ENCODE measurements at regions not wholly inside any gene's neighbourhood (a gene's known extent, or its start where the extent isn't known, plus 50 kb on each side); places are given as distances from the start of the nearest gene placed in this dataset.

DNA sequence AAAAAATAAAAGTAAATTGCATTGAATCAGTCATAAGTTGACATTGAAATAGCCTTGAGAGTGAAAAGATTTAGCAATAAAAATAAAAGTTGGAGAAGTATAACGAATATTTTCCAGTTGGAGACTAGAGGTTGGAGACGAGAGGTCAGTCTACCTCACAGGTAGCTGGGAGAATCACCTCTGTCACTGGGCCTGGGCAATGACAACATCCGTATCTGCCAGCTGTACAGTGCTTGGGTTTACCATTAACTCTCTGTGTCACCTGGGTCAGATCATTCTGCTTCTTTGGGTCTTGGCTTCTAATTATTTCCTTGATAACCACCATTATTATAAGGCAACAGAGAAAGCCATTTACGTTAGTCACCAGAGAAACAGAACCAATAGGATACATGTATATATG lies 62.0 kb upstream of the STEAP4 start:
- no peak for TF ChIP-seq Cebpa-rat (IDR thresholded peaks at IDR 0.05)
- Histone ChIP-seq H3K27ac (no peak overlapping the region), H3K4me2 (no peak overlapping the region), H3K36me3 (no peaks in the 10 kb centered on the region), H3K27me3 (no peaks in the 10 kb centered on the region), H4K20me1 (no peaks in the 10 kb centered on the region), H3K9me3 (no peaks in the 10 kb centered on the region), H3K4me3 (no peak overlapping the region), H3K4me1 (no peaks in the 10 kb centered on the region), H3K9ac (no peak overlapping the region)

DNA sequence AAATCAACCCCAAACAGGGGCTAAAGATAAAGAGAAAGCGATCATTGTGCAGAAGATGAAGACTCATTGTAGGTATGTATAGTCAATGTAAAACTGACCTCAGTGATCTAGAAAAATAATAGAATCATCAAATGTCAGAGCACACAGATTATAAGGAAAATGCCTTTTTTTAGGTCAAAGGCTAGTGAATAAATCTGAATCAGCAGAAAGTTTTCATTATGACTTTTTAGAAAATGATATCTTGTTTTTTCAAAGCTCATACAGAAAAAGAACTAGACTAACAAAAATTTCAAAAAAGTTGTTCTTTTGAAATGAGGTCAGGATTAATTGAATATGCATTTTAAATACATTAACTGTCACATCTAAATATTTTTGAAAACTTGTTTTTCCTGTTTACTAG lies 60.2 kb upstream of the STEAP4 start:
- H3K4me2 ChIP-seq, result no peak overlapping the region
- H3K4me1 ChIP-seq, result peaks cover 3% of the 10 kb centered on the region
- H3K9ac ChIP-seq, result no peak overlapping the region
- no peak overlapping the region for H3K4me3 ChIP-seq
- no peaks in the 10 kb centered on the region for H3K36me3 ChIP-seq
- H3K9me3 ChIP-seq, result no peaks in the 10 kb centered on the region
- H3K27me3 ChIP-seq, result no peaks in the 10 kb centered on the region
- no peak overlapping the region for H3K27ac ChIP-seq
- no peaks in the 10 kb centered on the region for H4K20me1 ChIP-seq
- no peak for TF ChIP-seq Cebpa-rat (IDR thresholded peaks at IDR 0.05)

DNA sequence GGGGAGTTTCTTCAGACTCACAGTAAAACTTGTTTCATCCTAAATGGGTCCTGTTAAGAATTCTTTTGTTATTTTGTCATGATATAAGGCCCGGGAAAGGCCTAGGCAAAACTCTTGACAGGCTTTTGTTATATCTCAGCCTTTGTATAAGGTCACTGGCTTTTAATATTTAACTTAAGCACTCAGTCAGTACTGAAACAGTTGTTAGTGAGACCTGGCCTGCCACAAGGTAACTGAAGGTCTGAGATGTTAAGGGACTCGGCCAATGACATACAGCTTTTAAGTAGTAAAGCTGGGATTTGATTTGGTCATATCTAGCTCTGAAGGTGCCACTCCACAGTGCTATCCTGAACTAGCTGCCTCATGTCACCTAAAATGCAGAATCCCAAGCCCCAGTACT lies 57.2 kb upstream of the STEAP4 start:
- no peak overlapping the region for H3K4me3 ChIP-seq
- no peak overlapping the region for H3K27ac ChIP-seq
- peaks cover 12% of the 10 kb centered on the region for H3K4me1 ChIP-seq
- H4K20me1 ChIP-seq, result no peaks in the 10 kb centered on the region
- no peaks in the 10 kb centered on the region for H3K9me3 ChIP-seq
- no peaks in the 10 kb centered on the region for H3K36me3 ChIP-seq
- no peak overlapping the region for H3K4me2 ChIP-seq
- H3K27me3 ChIP-seq, result no peaks in the 10 kb centered on the region
- no peak for TF ChIP-seq Cebpa-rat (IDR thresholded peaks at IDR 0.05)
- no peak overlapping the region for H3K9ac ChIP-seq

DNA sequence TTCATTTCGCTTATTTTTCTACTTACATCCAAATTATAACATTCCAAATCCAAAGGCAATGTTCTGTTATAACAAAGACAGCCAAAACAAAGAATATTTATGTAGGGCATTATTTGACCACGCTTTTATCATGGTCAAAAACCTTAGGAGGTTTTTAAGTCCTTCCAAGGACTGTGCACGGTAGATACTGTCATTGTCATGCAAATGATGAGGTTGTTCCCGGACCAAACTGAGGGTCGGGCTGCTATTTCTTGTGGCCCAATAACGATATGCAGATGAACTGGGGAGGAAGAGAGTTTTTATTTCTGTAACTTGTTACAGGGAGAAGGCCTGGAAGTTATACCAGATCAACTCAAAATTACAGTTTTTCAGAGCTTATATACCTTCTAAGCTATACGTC lies 56.6 kb upstream of the STEAP4 start:
- Histone ChIP-seq H3K9me3 (no peaks in the 10 kb centered on the region), H3K9ac (no peak overlapping the region), H3K4me3 (no peak overlapping the region), H4K20me1 (no peaks in the 10 kb centered on the region), H3K36me3 (no peaks in the 10 kb centered on the region), H3K4me1 (peaks cover 12% of the 10 kb centered on the region), H3K27ac (no peak overlapping the region), H3K4me2 (no peak overlapping the region), H3K27me3 (no peaks in the 10 kb centered on the region)
- TF ChIP-seq Cebpa-rat (IDR thresholded peaks at IDR 0.05), result no peak

DNA sequence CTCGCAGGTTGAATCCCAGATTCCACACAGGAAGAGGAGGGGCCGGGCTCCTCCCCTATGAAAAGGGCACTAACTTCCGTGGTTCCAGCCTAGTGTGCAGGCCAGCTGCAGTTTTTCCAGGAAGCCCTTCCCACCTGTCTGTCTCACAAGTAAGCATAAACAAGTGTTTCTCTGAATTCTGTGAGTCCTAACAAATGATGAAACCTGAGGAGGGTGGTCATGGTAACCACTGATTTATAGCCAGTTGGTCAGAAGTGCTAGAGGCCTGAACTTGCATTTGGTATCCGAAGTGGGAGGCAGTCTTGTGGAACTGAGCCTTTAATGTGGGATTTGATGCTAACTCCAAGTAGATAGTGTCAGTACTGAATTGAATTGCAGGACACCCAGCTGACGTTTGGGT lies 54.7 kb upstream of the STEAP4 start:
- Histone ChIP-seq H3K4me2 (peak overlapping the region; percentile 39), H3K27ac (no peak overlapping the region), H3K9ac (no peak overlapping the region), H3K4me1 (peaks cover 12% of the 10 kb centered on the region), H3K36me3 (no peaks in the 10 kb centered on the region), H3K27me3 (no peaks in the 10 kb centered on the region), H3K9me3 (no peaks in the 10 kb centered on the region), H4K20me1 (no peaks in the 10 kb centered on the region), H3K4me3 (no peak overlapping the region)
- no peak for TF ChIP-seq Cebpa-rat (IDR thresholded peaks at IDR 0.05)

DNA sequence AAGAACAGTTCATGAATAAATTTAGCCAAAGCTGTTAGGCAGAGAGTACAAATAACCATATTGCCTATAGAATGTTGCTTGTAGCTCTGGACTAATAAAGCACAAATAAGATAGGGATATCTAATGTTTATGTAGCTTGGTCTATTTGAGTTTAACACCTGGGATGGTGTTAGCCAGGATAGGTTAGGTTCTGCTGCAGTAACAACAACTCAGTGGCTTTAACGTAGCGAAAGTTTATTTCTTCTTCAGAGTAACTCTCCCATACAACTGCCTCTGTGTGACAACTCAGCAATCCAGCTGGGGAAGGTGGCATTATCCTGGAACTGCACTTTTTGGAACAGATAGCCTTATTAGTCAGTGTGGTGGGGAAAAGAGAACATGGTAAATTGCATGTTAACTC lies 52.2 kb upstream of the STEAP4 start:
- H3K4me2 ChIP-seq, result no peak overlapping the region
- no peaks in the 10 kb centered on the region for H4K20me1 ChIP-seq
- H3K27ac ChIP-seq, result no peak overlapping the region
- no peaks in the 10 kb centered on the region for H3K9me3 ChIP-seq
- no peaks in the 10 kb centered on the region for H3K36me3 ChIP-seq
- TF ChIP-seq Cebpa-rat (IDR thresholded peaks at IDR 0.05), result no peak
- H3K4me3 ChIP-seq, result no peak overlapping the region
- no peak overlapping the region for H3K9ac ChIP-seq
- peaks cover 12% of the 10 kb centered on the region for H3K4me1 ChIP-seq
- H3K27me3 ChIP-seq, result no peaks in the 10 kb centered on the region

DNA sequence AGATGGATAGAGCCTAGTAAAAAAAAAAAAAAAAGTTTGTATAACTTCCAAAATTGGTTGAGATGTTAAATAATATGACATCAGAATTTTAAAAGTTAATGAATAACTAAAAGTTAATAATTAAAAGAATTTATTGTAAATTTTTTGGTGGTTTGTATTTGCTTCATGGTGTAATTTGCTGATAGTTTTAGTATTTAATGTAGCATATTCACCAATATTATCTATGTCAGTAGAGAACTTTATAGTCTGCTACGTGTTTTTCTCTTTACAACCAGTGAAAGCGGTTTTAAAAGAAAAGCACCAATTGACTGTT lies 51.8 kb upstream of the STEAP4 start:
- H3K9ac ChIP-seq, result no peak overlapping the region
- no peak overlapping the region for H3K27ac ChIP-seq
- no peaks in the 10 kb centered on the region for H3K36me3 ChIP-seq
- no peaks in the 10 kb centered on the region for H4K20me1 ChIP-seq
- H3K4me1 ChIP-seq, result peaks cover 12% of the 10 kb centered on the region
- H3K27me3 ChIP-seq, result no peaks in the 10 kb centered on the region
- no peak overlapping the region for H3K4me3 ChIP-seq
- TF ChIP-seq Cebpa-rat (IDR thresholded peaks at IDR 0.05), result no peak
- no peaks in the 10 kb centered on the region for H3K9me3 ChIP-seq
- H3K4me2 ChIP-seq, result no peak overlapping the region

DNA sequence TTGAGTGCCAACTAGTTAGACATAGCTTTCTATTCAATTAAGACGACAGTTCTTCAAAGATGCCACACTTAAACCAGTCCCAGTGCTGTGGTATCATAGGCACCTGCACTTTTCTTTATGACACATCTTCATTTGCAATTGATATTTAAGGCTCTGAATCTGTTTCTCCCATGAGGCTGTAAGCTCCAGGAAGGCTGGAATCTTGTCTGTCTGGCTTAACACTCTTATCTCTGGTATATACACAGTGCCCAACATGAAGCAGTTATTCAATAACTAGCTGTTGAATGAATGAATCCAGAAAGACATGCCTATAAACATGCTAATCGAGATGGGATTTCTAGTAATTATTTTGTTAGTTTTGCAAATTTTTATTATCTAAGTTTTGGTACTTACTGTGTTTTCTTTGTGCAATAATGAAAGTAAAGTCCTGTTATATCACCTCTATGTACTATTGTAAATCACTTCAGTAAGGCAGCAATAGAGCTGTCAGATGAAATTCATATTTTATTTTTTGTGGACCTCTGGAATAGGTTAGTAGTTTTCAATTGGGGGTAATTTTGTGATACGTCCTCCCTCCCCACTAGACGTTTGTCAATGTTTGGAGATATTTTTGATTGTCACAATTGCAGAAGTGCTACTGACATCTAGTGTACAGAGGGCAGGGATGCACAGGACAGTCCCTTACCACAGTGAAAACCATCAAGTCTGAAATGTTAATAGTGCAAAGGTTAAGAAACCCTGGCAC lies 51.3 kb upstream of the STEAP4 start:
- no peak overlapping the region for H3K4me2 ChIP-seq

DNA sequence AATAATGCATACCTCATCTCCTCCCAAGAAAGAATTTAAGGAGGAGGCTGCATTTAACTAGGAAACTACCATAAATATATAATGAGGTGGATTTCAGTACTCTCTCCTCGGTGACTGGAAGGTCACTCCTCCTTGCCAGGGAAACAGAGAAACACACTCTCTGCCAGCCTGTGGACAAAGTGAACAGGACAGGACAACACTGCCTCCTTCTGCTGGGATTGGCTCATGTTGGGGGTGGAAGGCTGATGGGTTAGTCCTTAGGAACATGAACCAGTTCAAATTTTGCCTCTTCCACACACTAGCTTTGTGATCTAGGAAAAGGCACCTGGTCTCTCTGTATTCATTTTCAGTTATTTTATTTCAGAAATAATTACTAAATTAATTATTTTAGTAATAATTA lies 50.6 kb upstream of the STEAP4 start:
- peaks cover 12% of the 10 kb centered on the region for H3K4me1 ChIP-seq
- H4K20me1 ChIP-seq, result no peaks in the 10 kb centered on the region
- H3K27me3 ChIP-seq, result no peaks in the 10 kb centered on the region
- no peak overlapping the region for H3K9ac ChIP-seq
- TF ChIP-seq Cebpa-rat (IDR thresholded peaks at IDR 0.05), result no peak
- H3K27ac ChIP-seq, result no peak overlapping the region
- no peak overlapping the region for H3K4me3 ChIP-seq
- H3K9me3 ChIP-seq, result no peaks in the 10 kb centered on the region
- H3K36me3 ChIP-seq, result no peaks in the 10 kb centered on the region
- H3K4me2 ChIP-seq, result no peak overlapping the region

More for the DNA sequence above, 51.3 kb upstream of the STEAP4 start:
- no peak overlapping the region for H3K27ac ChIP-seq
- no peak overlapping the region for H3K4me3 ChIP-seq
- no peaks in the 10 kb centered on the region for H3K27me3 ChIP-seq
- no peak for TF ChIP-seq Cebpa-rat (IDR thresholded peaks at IDR 0.05)
- no peak overlapping the region for H3K9ac ChIP-seq
- H3K36me3 ChIP-seq, result no peaks in the 10 kb centered on the region
- H4K20me1 ChIP-seq, result no peaks in the 10 kb centered on the region
- no peaks in the 10 kb centered on the region for H3K9me3 ChIP-seq
- H3K4me1 ChIP-seq, result peaks cover 12% of the 10 kb centered on the region
